ENCODE measurements at regions not wholly inside any gene's neighbourhood (a gene's known extent, or its start where the extent isn't known, plus 50 kb on each side); places are given as distances from the start of the nearest gene placed in this dataset.
"Not testable (repeated sequence)": the region's sequence is repeated elsewhere in the genome, so short reads cannot be mapped to it uniquely, and the experiment has no call there.

GRCh38 chr2:195151711-195152110 is 505.3 kb upstream of the SLC39A10 start:
- no peak overlapping the region for H3K27ac ChIP-seq (ENCODE audit: poor library complexity, severe bottlenecking)
- no peaks in the 10 kb centered on the region for H3K27me3 ChIP-seq (ENCODE audit: insufficient read depth, poor library complexity, severe bottlenecking)
- H3K36me3 ChIP-seq (ENCODE audit: low read depth): no peaks in the 10 kb centered on the region
- no peak overlapping the region for H3K4me3 ChIP-seq (ENCODE audit: severe bottlenecking)
- DNase-seq (ENCODE audit: low spot score) (no peak), ATAC-seq (ENCODE audit: low read depth) (no peak)
- no peaks in the 10 kb centered on the region for H3K9me3 ChIP-seq (ENCODE audit: severe bottlenecking)
- no peaks in the 10 kb centered on the region for H3K4me1 ChIP-seq (ENCODE audit: insufficient read depth, poor library complexity, severe bottlenecking)
- no peak for TF ChIP-seq CTCF (IDR thresholded peaks at IDR 0.05; ENCODE audit: poor library complexity, severe bottlenecking)

- DNase-seq (ENCODE audit: low spot score) (no peak), ATAC-seq (ENCODE audit: low read depth) (no peak)
- no peak overlapping the region for H3K27ac ChIP-seq (ENCODE audit: poor library complexity, severe bottlenecking)
- H3K4me3 ChIP-seq (ENCODE audit: severe bottlenecking): no peak overlapping the region
- H3K9me3 ChIP-seq (ENCODE audit: severe bottlenecking): no peaks in the 10 kb centered on the region
- no peak for TF ChIP-seq CTCF (IDR thresholded peaks at IDR 0.05; ENCODE audit: poor library complexity, severe bottlenecking)
- no peaks in the 10 kb centered on the region for H3K27me3 ChIP-seq (ENCODE audit: insufficient read depth, poor library complexity, severe bottlenecking)
- no peaks in the 10 kb centered on the region for H3K36me3 ChIP-seq (ENCODE audit: low read depth)
- H3K4me1 ChIP-seq (ENCODE audit: insufficient read depth, poor library complexity, severe bottlenecking): no peaks in the 10 kb centered on the region
These were observed 506.2 kb upstream of the SLC39A10 start for GRCh38 chr2:195150819-195151218.

- ATAC-seq (ENCODE audit: low read depth): no peak
- no peak overlapping the region for H3K27ac ChIP-seq (ENCODE audit: poor library complexity, severe bottlenecking)
- no peaks in the 10 kb centered on the region for H3K27me3 ChIP-seq (ENCODE audit: insufficient read depth, poor library complexity, severe bottlenecking)
- H3K36me3 ChIP-seq (ENCODE audit: low read depth): no peaks in the 10 kb centered on the region
- TF ChIP-seq CTCF (IDR thresholded peaks at IDR 0.05; ENCODE audit: poor library complexity, severe bottlenecking): no peak
- H3K9me3 ChIP-seq (ENCODE audit: severe bottlenecking): no peaks in the 10 kb centered on the region
- no peaks in the 10 kb centered on the region for H3K4me1 ChIP-seq (ENCODE audit: insufficient read depth, poor library complexity, severe bottlenecking)
- no peak for DNase-seq (ENCODE audit: low spot score)
- no peak overlapping the region for H3K4me3 ChIP-seq (ENCODE audit: severe bottlenecking)
These were observed 509.0 kb upstream of the SLC39A10 start for GRCh38 chr2:195148004-195148403.

GRCh38 chr2:195146761-195147541 is 510.1 kb upstream of the SLC39A10 start:
- no peak overlapping the region for H3K4me3 ChIP-seq (ENCODE audit: severe bottlenecking)
- H3K27ac ChIP-seq (ENCODE audit: poor library complexity, severe bottlenecking): no peak overlapping the region
- DNase-seq (ENCODE audit: low spot score) (no peak), ATAC-seq (ENCODE audit: low read depth) (no peak)
- H3K27me3 ChIP-seq (ENCODE audit: insufficient read depth, poor library complexity, severe bottlenecking): no peaks in the 10 kb centered on the region
- no peaks in the 10 kb centered on the region for H3K9me3 ChIP-seq (ENCODE audit: severe bottlenecking)
- H3K36me3 ChIP-seq (ENCODE audit: low read depth): no peaks in the 10 kb centered on the region
- H3K4me1 ChIP-seq (ENCODE audit: insufficient read depth, poor library complexity, severe bottlenecking): no peaks in the 10 kb centered on the region
- TF ChIP-seq CTCF (IDR thresholded peaks at IDR 0.05; ENCODE audit: poor library complexity, severe bottlenecking): no peak

GRCh38 chr2:195138435-195138834 is 518.6 kb upstream of the SLC39A10 start:
- TF ChIP-seq CTCF (IDR thresholded peaks at IDR 0.05; ENCODE audit: poor library complexity, severe bottlenecking): no peak
- Histone ChIP-seq H3K4me3 (ENCODE audit: severe bottlenecking) (no peak overlapping the region), H3K9me3 (ENCODE audit: severe bottlenecking) (no peaks in the 10 kb centered on the region), H3K4me1 (ENCODE audit: insufficient read depth, poor library complexity, severe bottlenecking) (no peaks in the 10 kb centered on the region), H3K36me3 (ENCODE audit: low read depth) (no peaks in the 10 kb centered on the region), H3K27ac (ENCODE audit: poor library complexity, severe bottlenecking) (no peak overlapping the region), H3K27me3 (ENCODE audit: insufficient read depth, poor library complexity, severe bottlenecking) (no peaks in the 10 kb centered on the region)
- DNase-seq (ENCODE audit: low spot score) (no peak), ATAC-seq (ENCODE audit: low read depth) (no peak)

GRCh38 chr2:195125889-195126288 is 531.1 kb upstream of the SLC39A10 start:
- H3K36me3 ChIP-seq (ENCODE audit: low read depth); H3K27me3 ChIP-seq (ENCODE audit: insufficient read depth, poor library complexity, severe bottlenecking); ATAC-seq (ENCODE audit: low read depth); H3K4me3 ChIP-seq (ENCODE audit: severe bottlenecking); H3K27ac ChIP-seq (ENCODE audit: poor library complexity, severe bottlenecking); DNase-seq (ENCODE audit: low spot score); H3K4me1 ChIP-seq (ENCODE audit: insufficient read depth, poor library complexity, severe bottlenecking); H3K9me3 ChIP-seq (ENCODE audit: severe bottlenecking): not testable (repeated sequence)
